ENCODE measurements at regions not wholly inside any gene's neighbourhood (a gene's known extent, or its start where the extent isn't known, plus 50 kb on each side); places are given as distances from the start of the nearest gene placed in this dataset.

- no peaks in the 10 kb centered on the region for H3K79me2 ChIP-seq (ENCODE audit: low read depth)
- TF ChIP-seq EZH2 (IDR thresholded peaks at IDR 0.05; ENCODE audit: low read depth) (no peak), CTCF (conservative IDR thresholded peaks at IDR 0.05) (no peak)
Measured at GRCh38 chr3:145087038-145087437, 1073.9 kb downstream of the PLOD2 start.

GRCh38 chr3:145088917-145089316, 1072.1 kb downstream of the PLOD2 start:
- ChIA-PET CTCF (no interaction called here), POLR2A (ENCODE audit: unreplicated experiment) (no interaction called here)
- no peak overlapping the region for H2AFZ ChIP-seq
- H3K36me3 ChIP-seq (ENCODE audit: low read depth), result no peaks in the 10 kb centered on the region
- no peaks in the 10 kb centered on the region for H4K20me1 ChIP-seq (ENCODE audit: insufficient read depth)
- no peaks in the 10 kb centered on the region for H3K27me3 ChIP-seq (ENCODE audit: insufficient read depth, low read depth)
- no peak for DNase-seq
- no peaks in the 10 kb centered on the region for H3K9me3 ChIP-seq (ENCODE audit: insufficient read depth, low read depth)
- H3K79me2 ChIP-seq (ENCODE audit: low read depth), result no peaks in the 10 kb centered on the region
- H3K4me1 ChIP-seq (replicated peaks; ENCODE audit: insufficient read depth), result no peaks in the 10 kb centered on the region
- H3K9me2 ChIP-seq (ENCODE audit: insufficient read depth), result no peaks in the 10 kb centered on the region
- H3K27ac ChIP-seq, result no peak overlapping the region
- no peak for TF ChIP-seq EZH2 (IDR thresholded peaks at IDR 0.05; ENCODE audit: low read depth)
- no peak for TF ChIP-seq CTCF (conservative IDR thresholded peaks at IDR 0.05)
- H3K4me3 ChIP-seq, result no peak overlapping the region
- no peaks in the 10 kb centered on the region for H3F3A ChIP-seq (ENCODE audit: insufficient read depth, low read depth)
- no peak overlapping the region for H3K4me2 ChIP-seq
- intact Hi-C loops (cut with micrococcal nuclease; ENCODE audit: unreplicated experiment), result no loop called here
- BruUV-seq (replicated peaks), result no TSS peak

More at GRCh38 chr3:145087038-145087437, 1073.9 kb downstream of the PLOD2 start:
- no peaks in the 10 kb centered on the region for H4K20me1 ChIP-seq (ENCODE audit: insufficient read depth)
- BruUV-seq (replicated peaks), result no TSS peak
- no peaks in the 10 kb centered on the region for H3K4me1 ChIP-seq (replicated peaks; ENCODE audit: insufficient read depth)
- no peaks in the 10 kb centered on the region for H3K27me3 ChIP-seq (ENCODE audit: insufficient read depth, low read depth)
- ChIA-PET CTCF (no interaction called here), POLR2A (ENCODE audit: unreplicated experiment) (no interaction called here)
- no peak overlapping the region for H3K4me2 ChIP-seq
- no peak overlapping the region for H3K4me3 ChIP-seq
- H3K9me2 ChIP-seq (ENCODE audit: insufficient read depth), result no peaks in the 10 kb centered on the region
- no peaks in the 10 kb centered on the region for H3F3A ChIP-seq (ENCODE audit: insufficient read depth, low read depth)
- no peaks in the 10 kb centered on the region for H3K36me3 ChIP-seq (ENCODE audit: low read depth)
- H3K27ac ChIP-seq, result no peak overlapping the region
- intact Hi-C loops (cut with micrococcal nuclease; ENCODE audit: unreplicated experiment), result no loop called here
- H3K9me3 ChIP-seq (ENCODE audit: insufficient read depth, low read depth), result no peaks in the 10 kb centered on the region
- no peak for DNase-seq
- no peak overlapping the region for H2AFZ ChIP-seq

GRCh38 chr3:145089337-145089736, 1071.6 kb downstream of the PLOD2 start:
- Histone ChIP-seq H2AFZ (no peak overlapping the region), H3K4me1 (replicated peaks; ENCODE audit: insufficient read depth) (no peaks in the 10 kb centered on the region), H3K9me2 (ENCODE audit: insufficient read depth) (no peaks in the 10 kb centered on the region), H3K36me3 (ENCODE audit: low read depth) (no peaks in the 10 kb centered on the region), H3K27me3 (ENCODE audit: insufficient read depth, low read depth) (no peaks in the 10 kb centered on the region), H3K9me3 (ENCODE audit: insufficient read depth, low read depth) (no peaks in the 10 kb centered on the region), H3F3A (ENCODE audit: insufficient read depth, low read depth) (no peaks in the 10 kb centered on the region), H3K79me2 (ENCODE audit: low read depth) (no peaks in the 10 kb centered on the region), H3K27ac (no peak overlapping the region), H3K4me3 (no peak overlapping the region), H4K20me1 (ENCODE audit: insufficient read depth) (no peaks in the 10 kb centered on the region), H3K4me2 (no peak overlapping the region)
- BruUV-seq (replicated peaks), result no TSS peak
- intact Hi-C loops (cut with micrococcal nuclease; ENCODE audit: unreplicated experiment), result no loop called here
- ChIA-PET CTCF (no interaction called here), POLR2A (ENCODE audit: unreplicated experiment) (no interaction called here)
- DNase-seq, result no peak
- no peak for TF ChIP-seq CTCF (conservative IDR thresholded peaks at IDR 0.05)

All from PC-9 (cell line).